Upper lobe of right lung (tissue), 1 donor: ENCODE measurements at regions not wholly inside any gene's neighbourhood (a gene's known extent, or its start where the extent isn't known, plus 50 kb on each side); places are given as distances from the start of the nearest gene placed in this dataset.

Experiments used
- ATAC-seq: fragments of 200-7000 bp; cut with Tn5 transposase; one replicate; pipeline ENCODE4 v1.9.1; 2020; ENCODE audit warnings: mild to moderate bottlenecking, moderate library complexity
- DNase-seq: peaks from one replicate; pipeline ENCODE4 v3.0.0-alpha.2; 2020
- H3K27ac ChIP-seq: fragments of 200-600 bp; one replicate; pipeline ENCODE4 v1.8.0; 2022
- H3K27me3 ChIP-seq: fragments of 200-600 bp; one replicate; pipeline ENCODE4 v1.8.0; 2022; ENCODE audit warnings: mild to moderate bottlenecking
- H3K36me3 ChIP-seq: fragments of 200-600 bp; one replicate; pipeline ENCODE4 v1.8.0; 2022
- H3K4me1 ChIP-seq: fragments of 200-600 bp; one replicate; pipeline ENCODE4 v1.8.0; 2022
- H3K4me3 ChIP-seq: fragments of 200-600 bp; one replicate; pipeline ENCODE4 v1.8.0; 2022; ENCODE audit warnings: mild to moderate bottlenecking
- H3K9me3 ChIP-seq: fragments of 200-600 bp; one replicate; pipeline ENCODE4 v1.8.0; 2022
- intact Hi-C: fragments of 100-400 bp; cut with DNase I; formaldehyde crosslinking; loops from one replicate; pipeline ENCODE4 v1.11.0; 2022
- TF ChIP-seq, protein P1 (sequence below): fragments of 200-600 bp; IDR thresholded peaks from one replicate; pipeline ENCODE4 v1.8.0; 2022; ENCODE audit warnings: antibody characterized with exemption
- donor health status: DM: no; HTN: yes; CAD: no; lungs with severe emphysema.

- Histone ChIP-seq H3K4me1 (no peaks in the 10 kb centered on the region), H3K9me3 (no peaks in the 10 kb centered on the region), H3K27ac (no peak overlapping the region), H3K4me3 (peak overlapping the region; percentile 16), H3K36me3 (no peaks in the 10 kb centered on the region), H3K27me3 (no peaks in the 10 kb centered on the region)
- DNase-seq = peak; percentile 73
- ATAC-seq = peak; percentile 86
- intact Hi-C loops = no loop called here
- TF ChIP-seq, protein P1, sequence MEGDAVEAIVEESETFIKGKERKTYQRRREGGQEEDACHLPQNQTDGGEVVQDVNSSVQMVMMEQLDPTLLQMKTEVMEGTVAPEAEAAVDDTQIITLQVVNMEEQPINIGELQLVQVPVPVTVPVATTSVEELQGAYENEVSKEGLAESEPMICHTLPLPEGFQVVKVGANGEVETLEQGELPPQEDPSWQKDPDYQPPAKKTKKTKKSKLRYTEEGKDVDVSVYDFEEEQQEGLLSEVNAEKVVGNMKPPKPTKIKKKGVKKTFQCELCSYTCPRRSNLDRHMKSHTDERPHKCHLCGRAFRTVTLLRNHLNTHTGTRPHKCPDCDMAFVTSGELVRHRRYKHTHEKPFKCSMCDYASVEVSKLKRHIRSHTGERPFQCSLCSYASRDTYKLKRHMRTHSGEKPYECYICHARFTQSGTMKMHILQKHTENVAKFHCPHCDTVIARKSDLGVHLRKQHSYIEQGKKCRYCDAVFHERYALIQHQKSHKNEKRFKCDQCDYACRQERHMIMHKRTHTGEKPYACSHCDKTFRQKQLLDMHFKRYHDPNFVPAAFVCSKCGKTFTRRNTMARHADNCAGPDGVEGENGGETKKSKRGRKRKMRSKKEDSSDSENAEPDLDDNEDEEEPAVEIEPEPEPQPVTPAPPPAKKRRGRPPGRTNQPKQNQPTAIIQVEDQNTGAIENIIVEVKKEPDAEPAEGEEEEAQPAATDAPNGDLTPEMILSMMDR = no peak
These were observed 50.7 kb upstream of the PNMA8B start for GRCh38 chr19:46546194-46546896.

- DNase-seq = no peak
- H3K36me3 ChIP-seq = no peaks in the 10 kb centered on the region
- no peaks in the 10 kb centered on the region for H3K27me3 ChIP-seq
- no peak overlapping the region for H3K27ac ChIP-seq
- intact Hi-C loops = no loop called here
- no peak for ATAC-seq
- no peaks in the 10 kb centered on the region for H3K9me3 ChIP-seq
- no peaks in the 10 kb centered on the region for H3K4me1 ChIP-seq
- no peak overlapping the region for H3K4me3 ChIP-seq
- TF ChIP-seq, protein P1 = no peak
These were observed 50.4 kb upstream of the CALM3 start for GRCh38 chr19:46550684-46551083.

GRCh38 chr19:46551164-46551563, 50.0 kb upstream of the CALM3 start:
- Histone ChIP-seq H3K4me3 (no peak overlapping the region), H3K4me1 (no peaks in the 10 kb centered on the region), H3K36me3 (no peaks in the 10 kb centered on the region), H3K27ac (no peak overlapping the region), H3K27me3 (no peaks in the 10 kb centered on the region), H3K9me3 (no peaks in the 10 kb centered on the region)
- DNase-seq (no peak), ATAC-seq (peak; percentile 74)
- TF ChIP-seq, protein P1 = no peak
- intact Hi-C loops = no loop called here
